ENCODE measurements at regions not wholly inside any gene's neighbourhood (a gene's known extent, or its start where the extent isn't known, plus 50 kb on each side); places are given as distances from the start of the nearest gene placed in this dataset.

DNA sequence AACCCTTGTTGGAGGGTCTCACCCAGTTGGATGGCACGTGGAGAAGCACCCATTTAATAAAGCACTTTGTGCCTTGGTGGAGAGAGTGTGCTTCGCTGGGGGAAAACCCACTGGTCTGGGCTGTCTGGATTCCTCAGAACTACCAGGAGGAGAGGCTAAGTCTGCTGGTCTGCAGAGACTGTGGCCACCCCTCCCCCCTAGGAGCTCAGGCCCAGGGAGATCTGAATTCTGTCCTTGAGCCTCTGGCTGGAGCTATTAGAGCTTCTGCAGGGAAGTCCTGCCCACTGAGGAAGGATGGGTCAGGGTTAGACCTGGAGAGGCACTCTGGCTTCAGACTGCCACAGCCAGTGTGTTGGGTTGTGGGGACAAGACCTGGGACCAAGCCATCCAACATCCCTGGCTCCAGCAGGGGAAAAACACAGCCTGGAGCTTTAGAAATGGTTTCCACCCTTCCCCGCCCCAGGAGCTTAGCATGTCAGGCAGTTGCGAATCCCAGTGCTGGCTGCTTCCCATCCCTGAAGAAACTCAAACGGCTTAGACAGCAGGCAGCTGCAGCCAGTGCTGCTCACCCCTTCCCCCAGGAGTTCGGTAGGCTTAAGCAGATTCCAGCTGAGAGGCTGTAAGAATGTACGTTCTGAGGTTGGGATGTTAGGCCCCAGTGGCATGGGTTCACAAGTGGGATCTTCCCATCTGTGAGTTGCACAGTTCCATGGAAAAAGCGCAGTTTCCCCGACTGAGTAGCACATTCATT, 288.3 kb downstream of the TGFB2 start:
- WGBS (ENCODE audit: insufficient coverage), result 73% methylated on average over 5 of the region's 9 CpGs
- Histone ChIP-seq H3K27ac (ENCODE audit: insufficient read depth in 1 of 2, low read depth in 1 of 2, low read length in 2 of 2, poor library complexity in 1 of 2, severe bottlenecking in 2 of 2) (no peak overlapping the region), H3K27me3 (replicated peaks in 2 of 5; ENCODE audit: control insufficient read depth in 4 of 5, insufficient read depth in 5 of 5, low read length in 4 of 5) (no peaks in the 10 kb centered on the region), H3K36me3 (ENCODE audit: control insufficient read depth in 4 of 4, insufficient read depth in 4 of 4, low read length in 3 of 4) (no peaks in the 10 kb centered on the region), H3K9me3 (ENCODE audit: control extremely low read depth in 1 of 5, control insufficient read depth in 4 of 5, insufficient read depth in 2 of 5, low read depth in 1 of 5, low read length in 4 of 5) (peaks cover 0 to 4% (median 0%) of the 10 kb centered on the region in 5 experiments), H3K4me3 (ENCODE audit: control insufficient read depth in 1 of 7, extremely low read depth in 1 of 7, insufficient read depth in 4 of 7, low read depth in 2 of 7, low read length in 6 of 7) (no peak overlapping the region), H3K4me1 (ENCODE audit: control extremely low read depth in 1 of 4, control insufficient read depth in 4 of 4, insufficient read depth in 4 of 4, low read length in 3 of 4) (no peaks in the 10 kb centered on the region)
- DNase-seq, result no peak
- CTCF ChIA-PET, result no interaction called here
- POLR2A ChIA-PET, result no interaction called here

DNA sequence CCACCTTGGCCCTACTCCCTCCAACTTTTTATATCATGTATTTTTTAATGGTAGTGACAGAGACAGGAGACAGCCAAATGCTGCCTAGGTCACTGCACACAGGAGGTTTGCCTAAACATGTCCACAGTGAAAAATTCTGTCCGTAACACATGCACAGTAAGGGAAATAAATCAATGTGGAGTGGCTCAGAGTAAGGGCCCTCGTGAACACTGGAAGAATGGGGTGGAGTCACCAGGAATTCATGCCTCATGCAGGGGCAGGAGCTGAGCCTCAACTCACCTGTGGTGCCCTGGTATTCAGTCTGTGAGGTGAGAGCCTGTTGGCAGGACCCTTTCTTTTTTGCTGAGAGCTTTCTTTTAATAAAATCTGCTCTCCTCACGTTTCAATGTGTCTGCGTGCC, 289.1 kb downstream of the TGFB2 start:
- Histone ChIP-seq H3K27me3 (replicated peaks in 2 of 5; ENCODE audit: control insufficient read depth in 4 of 5, insufficient read depth in 5 of 5, low read length in 4 of 5) (no peaks in the 10 kb centered on the region), H3K36me3 (ENCODE audit: control insufficient read depth in 4 of 4, insufficient read depth in 4 of 4, low read length in 3 of 4) (no peaks in the 10 kb centered on the region), H3K4me3 (ENCODE audit: control insufficient read depth in 1 of 7, extremely low read depth in 1 of 7, insufficient read depth in 4 of 7, low read depth in 2 of 7, low read length in 6 of 7) (no peak overlapping the region), H3K27ac (ENCODE audit: insufficient read depth in 1 of 2, low read depth in 1 of 2, low read length in 2 of 2, poor library complexity in 1 of 2, severe bottlenecking in 2 of 2) (no peak overlapping the region), H3K4me1 (ENCODE audit: control extremely low read depth in 1 of 4, control insufficient read depth in 4 of 4, insufficient read depth in 4 of 4, low read length in 3 of 4) (peaks cover 0 to 2% (median 0%) of the 10 kb centered on the region in 4 experiments), H3K9me3 (ENCODE audit: control extremely low read depth in 1 of 5, control insufficient read depth in 4 of 5, insufficient read depth in 2 of 5, low read depth in 1 of 5, low read length in 4 of 5) (peaks cover 0 to 4% (median 0%) of the 10 kb centered on the region in 5 experiments)
- WGBS (ENCODE audit: insufficient coverage), result 94% methylated on average over 2 of the region's 4 CpGs
- CTCF ChIA-PET, result no interaction called here
- DNase-seq, result no peak
- POLR2A ChIA-PET, result no interaction called here

DNA sequence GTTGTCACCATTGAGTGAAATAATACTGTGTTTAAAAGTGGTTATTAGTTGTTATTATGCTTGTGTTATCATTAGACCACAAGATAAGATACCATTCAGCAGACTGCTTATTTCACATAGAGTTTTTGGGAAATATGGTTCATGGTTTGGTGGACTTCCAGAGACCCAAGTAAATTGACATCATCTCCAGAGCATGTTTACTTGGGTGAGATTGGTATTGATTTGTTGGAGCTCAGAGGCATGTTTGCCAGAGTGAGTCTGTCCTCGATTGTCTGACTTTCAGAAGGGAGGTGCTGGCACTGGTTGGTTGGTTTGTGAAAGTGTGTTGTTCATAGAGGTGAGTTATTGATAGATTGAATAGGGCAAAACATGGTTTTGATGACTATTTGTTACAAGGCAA, 291.4 kb downstream of the TGFB2 start:
- Histone ChIP-seq H3K27me3 (replicated peaks in 2 of 5; ENCODE audit: control insufficient read depth in 4 of 5, insufficient read depth in 5 of 5, low read length in 4 of 5) (no peaks in the 10 kb centered on the region), H3K36me3 (ENCODE audit: control insufficient read depth in 4 of 4, insufficient read depth in 4 of 4, low read length in 3 of 4) (no peaks in the 10 kb centered on the region), H3K27ac (ENCODE audit: insufficient read depth in 1 of 2, low read depth in 1 of 2, low read length in 2 of 2, poor library complexity in 1 of 2, severe bottlenecking in 2 of 2) (no peak overlapping the region), H3K4me3 (ENCODE audit: control insufficient read depth in 1 of 7, extremely low read depth in 1 of 7, insufficient read depth in 4 of 7, low read depth in 2 of 7, low read length in 6 of 7) (no peak overlapping the region), H3K4me1 (ENCODE audit: control extremely low read depth in 1 of 4, control insufficient read depth in 4 of 4, insufficient read depth in 4 of 4, low read length in 3 of 4) (peaks cover 0 to 2% (median 0%) of the 10 kb centered on the region in 4 experiments), H3K9me3 (ENCODE audit: control extremely low read depth in 1 of 5, control insufficient read depth in 4 of 5, insufficient read depth in 2 of 5, low read depth in 1 of 5, low read length in 4 of 5) (peaks cover 0 to 4% (median 0%) of the 10 kb centered on the region in 5 experiments)
- ChIA-PET POLR2A (no interaction called here), CTCF (no interaction called here)
- WGBS (ENCODE audit: insufficient coverage), result 100% methylated on average over 1 of the region's 1 CpG
- no peak for DNase-seq

DNA sequence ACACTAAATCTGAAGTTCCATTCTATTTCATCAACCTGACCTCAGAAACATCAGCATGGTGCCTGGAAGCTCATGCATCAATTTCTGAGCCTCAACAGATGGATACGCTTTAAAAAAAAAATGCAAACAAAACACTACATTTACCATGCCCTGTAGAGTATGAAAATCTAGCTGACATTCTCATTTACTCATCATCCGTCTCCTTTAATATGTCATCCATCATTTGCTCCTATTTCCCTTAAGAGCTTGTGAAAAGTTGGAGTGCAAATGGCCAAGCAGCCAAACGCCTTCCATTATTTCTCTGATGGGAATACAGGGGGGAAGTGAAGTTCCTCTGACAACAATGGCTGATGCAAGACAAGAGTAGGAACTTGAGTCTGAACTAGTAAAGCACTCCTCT, 295.0 kb downstream of the TGFB2 start:
- H3K36me3 ChIP-seq (ENCODE audit: control insufficient read depth in 4 of 4, insufficient read depth in 4 of 4, low read length in 3 of 4), result no peaks in the 10 kb centered on the region
- no peak overlapping the region for H3K27ac ChIP-seq (ENCODE audit: insufficient read depth in 1 of 2, low read depth in 1 of 2, low read length in 2 of 2, poor library complexity in 1 of 2, severe bottlenecking in 2 of 2)
- ChIA-PET CTCF (no interaction called here), POLR2A (interaction anchor here (0.7 kb wide), 1 partner anchor 836 kb away, joined by 3 read pairs; no protein-coding TSS in a partner anchor)
- no peak overlapping the region for H3K4me3 ChIP-seq (ENCODE audit: control insufficient read depth in 1 of 7, extremely low read depth in 1 of 7, insufficient read depth in 4 of 7, low read depth in 2 of 7, low read length in 6 of 7)
- 100% methylated on average over 3 of the region's 3 CpGs for WGBS (ENCODE audit: insufficient coverage)
- no peaks in the 10 kb centered on the region for H3K9me3 ChIP-seq (ENCODE audit: control extremely low read depth in 1 of 5, control insufficient read depth in 4 of 5, insufficient read depth in 2 of 5, low read depth in 1 of 5, low read length in 4 of 5)
- DNase-seq, result no peak
- H3K4me1 ChIP-seq (ENCODE audit: control extremely low read depth in 1 of 4, control insufficient read depth in 4 of 4, insufficient read depth in 4 of 4, low read length in 3 of 4), result peaks cover 0 to 2% (median 0%) of the 10 kb centered on the region in 4 experiments
- no peaks in the 10 kb centered on the region for H3K27me3 ChIP-seq (replicated peaks in 2 of 5; ENCODE audit: control insufficient read depth in 4 of 5, insufficient read depth in 5 of 5, low read length in 4 of 5)

DNA sequence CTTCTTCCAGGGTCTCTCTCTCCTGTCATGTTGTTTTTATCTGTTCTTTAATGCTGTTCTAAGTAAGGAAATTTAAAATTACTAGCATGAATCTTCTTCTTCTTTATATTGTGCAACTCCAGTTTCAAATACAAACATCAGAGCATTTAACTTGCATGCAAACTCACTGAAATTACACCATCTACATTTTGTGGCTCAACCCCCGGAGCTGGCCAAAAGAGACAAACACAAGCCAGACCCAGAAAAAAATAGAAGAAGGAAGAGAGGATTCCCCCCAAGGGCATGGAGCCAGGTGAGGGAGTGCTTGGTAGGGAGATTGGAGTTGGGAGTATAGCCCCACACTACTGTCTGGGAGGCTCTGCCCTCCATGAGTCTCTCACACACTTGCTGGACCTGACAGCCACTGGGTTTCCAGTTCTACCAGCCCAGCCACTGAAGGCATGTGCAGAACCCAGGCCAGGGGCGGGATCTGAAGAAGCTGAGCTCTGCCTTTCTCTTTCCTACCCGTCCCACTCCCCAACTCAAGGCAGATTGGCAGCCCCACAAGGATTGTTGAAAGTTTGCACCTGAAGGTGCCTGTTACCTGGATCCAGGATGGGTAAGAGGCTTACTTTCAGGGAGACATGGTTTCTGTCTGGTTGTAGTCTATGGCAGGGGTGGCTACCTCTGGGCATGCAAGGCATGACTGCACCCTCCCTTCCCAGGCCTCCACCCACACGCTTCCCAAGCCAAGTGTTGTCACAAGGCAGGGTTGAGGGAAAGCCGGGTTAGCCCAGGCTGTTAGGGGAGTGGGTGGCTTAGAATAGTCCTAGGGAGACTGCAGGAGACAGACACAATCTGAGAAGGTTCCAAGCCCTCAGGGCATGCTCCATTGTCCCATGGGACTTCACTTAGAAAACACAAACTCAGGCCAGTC, 297.2 kb downstream of the TGFB2 start:
- Histone ChIP-seq H3K4me1 (ENCODE audit: control extremely low read depth in 1 of 4, control insufficient read depth in 4 of 4, insufficient read depth in 4 of 4, low read length in 3 of 4) (peaks cover 0 to 2% (median 0%) of the 10 kb centered on the region in 4 experiments), H3K27ac (ENCODE audit: insufficient read depth in 1 of 2, low read depth in 1 of 2, low read length in 2 of 2, poor library complexity in 1 of 2, severe bottlenecking in 2 of 2) (no peak overlapping the region), H3K36me3 (ENCODE audit: control insufficient read depth in 4 of 4, insufficient read depth in 4 of 4, low read length in 3 of 4) (no peaks in the 10 kb centered on the region), H3K9me3 (ENCODE audit: control extremely low read depth in 1 of 5, control insufficient read depth in 4 of 5, insufficient read depth in 2 of 5, low read depth in 1 of 5, low read length in 4 of 5) (no peaks in the 10 kb centered on the region), H3K4me3 (ENCODE audit: control insufficient read depth in 1 of 7, extremely low read depth in 1 of 7, insufficient read depth in 4 of 7, low read depth in 2 of 7, low read length in 6 of 7) (no peak overlapping the region), H3K27me3 (replicated peaks in 2 of 5; ENCODE audit: control insufficient read depth in 4 of 5, insufficient read depth in 5 of 5, low read length in 4 of 5) (no peaks in the 10 kb centered on the region)
- ChIA-PET CTCF (no interaction called here), POLR2A (interaction anchor here (0.6 kb wide), 1 partner anchor 78 kb away, joined by 3 read pairs; no protein-coding TSS in a partner anchor)
- WGBS (ENCODE audit: insufficient coverage), result 96% methylated on average over 4 of the region's 5 CpGs
- DNase-seq, result no peak

DNA sequence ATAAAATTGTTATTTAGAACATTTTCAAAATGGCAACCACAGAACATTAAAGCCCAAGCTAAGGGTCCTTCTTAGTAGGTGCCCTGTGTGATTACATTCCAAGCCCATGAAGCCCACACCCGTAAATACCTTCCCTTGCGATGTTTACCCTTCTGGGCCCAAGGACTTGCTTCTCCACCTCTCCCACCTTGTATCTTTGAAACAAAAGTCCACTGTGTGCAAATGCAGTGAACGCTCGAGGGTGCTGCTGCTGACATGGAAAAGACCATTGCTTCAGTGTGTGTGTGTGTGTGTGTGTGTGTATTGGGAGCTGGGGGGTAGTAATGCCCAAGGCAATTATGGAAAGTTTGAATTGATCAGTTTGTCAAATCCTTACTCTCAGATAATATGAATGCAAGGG, 298.1 kb downstream of the TGFB2 start:
- Histone ChIP-seq H3K36me3 (ENCODE audit: control insufficient read depth in 4 of 4, insufficient read depth in 4 of 4, low read length in 3 of 4) (no peaks in the 10 kb centered on the region), H3K27ac (ENCODE audit: insufficient read depth in 1 of 2, low read depth in 1 of 2, low read length in 2 of 2, poor library complexity in 1 of 2, severe bottlenecking in 2 of 2) (no peak overlapping the region), H3K27me3 (replicated peaks in 2 of 5; ENCODE audit: control insufficient read depth in 4 of 5, insufficient read depth in 5 of 5, low read length in 4 of 5) (no peaks in the 10 kb centered on the region), H3K4me3 (ENCODE audit: control insufficient read depth in 1 of 7, extremely low read depth in 1 of 7, insufficient read depth in 4 of 7, low read depth in 2 of 7, low read length in 6 of 7) (no peak overlapping the region), H3K9me3 (ENCODE audit: control extremely low read depth in 1 of 5, control insufficient read depth in 4 of 5, insufficient read depth in 2 of 5, low read depth in 1 of 5, low read length in 4 of 5) (no peaks in the 10 kb centered on the region), H3K4me1 (ENCODE audit: control extremely low read depth in 1 of 4, control insufficient read depth in 4 of 4, insufficient read depth in 4 of 4, low read length in 3 of 4) (peaks cover 0 to 2% (median 0%) of the 10 kb centered on the region in 4 experiments)
- WGBS (ENCODE audit: insufficient coverage), result 100% methylated on average over 2 of the region's 4 CpGs
- ChIA-PET POLR2A (no interaction called here), CTCF (no interaction called here)
- DNase-seq, result no peak

DNA sequence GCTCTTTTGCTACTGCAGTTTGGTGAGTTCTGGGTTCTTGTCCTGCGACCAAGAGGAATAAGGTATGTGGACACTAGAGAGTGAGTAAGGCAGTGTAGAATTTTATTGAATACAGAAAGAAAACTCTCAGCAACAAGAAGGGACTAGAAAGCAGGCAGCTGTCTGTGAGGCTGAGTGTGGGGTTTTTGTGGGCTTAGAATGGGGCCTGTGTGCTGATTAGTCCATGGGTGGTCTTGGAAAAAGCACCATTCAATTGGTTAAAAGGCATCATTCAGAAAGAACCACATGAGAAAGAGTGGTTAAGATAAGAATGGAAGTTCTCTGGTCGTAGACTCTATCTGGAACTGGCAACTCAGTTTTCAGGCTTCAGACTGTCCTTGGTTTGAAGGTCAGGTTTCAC, 298.8 kb downstream of the TGFB2 start:
- CTCF ChIA-PET, result interaction anchor here (1.0 kb wide), 1 partner anchor 25 kb away, joined by 3 read pairs; no protein-coding TSS in a partner anchor
- H3K9me3 ChIP-seq (ENCODE audit: control extremely low read depth in 1 of 5, control insufficient read depth in 4 of 5, insufficient read depth in 2 of 5, low read depth in 1 of 5, low read length in 4 of 5), result no peaks in the 10 kb centered on the region
- POLR2A ChIA-PET, result no interaction called here

More for the DNA sequence above, 298.8 kb downstream of the TGFB2 start:
- DNase-seq, result no peak
- Histone ChIP-seq H3K27ac (ENCODE audit: insufficient read depth in 1 of 2, low read depth in 1 of 2, low read length in 2 of 2, poor library complexity in 1 of 2, severe bottlenecking in 2 of 2) (no peak overlapping the region), H3K4me1 (ENCODE audit: control extremely low read depth in 1 of 4, control insufficient read depth in 4 of 4, insufficient read depth in 4 of 4, low read length in 3 of 4) (no peaks in the 10 kb centered on the region), H3K36me3 (ENCODE audit: control insufficient read depth in 4 of 4, insufficient read depth in 4 of 4, low read length in 3 of 4) (no peaks in the 10 kb centered on the region), H3K4me3 (ENCODE audit: control insufficient read depth in 1 of 7, extremely low read depth in 1 of 7, insufficient read depth in 4 of 7, low read depth in 2 of 7, low read length in 6 of 7) (no peak overlapping the region), H3K27me3 (replicated peaks in 2 of 5; ENCODE audit: control insufficient read depth in 4 of 5, insufficient read depth in 5 of 5, low read length in 4 of 5) (no peaks in the 10 kb centered on the region)
- WGBS (ENCODE audit: insufficient coverage), result 85% methylated on average over 2 of the region's 2 CpGs
